Fibroblast of lung (primary cell): ENCODE measurements at regions not wholly inside any gene's neighbourhood (a gene's known extent, or its start where the extent isn't known, plus 50 kb on each side); places are given as distances from the start of the nearest gene placed in this dataset.

ENCODE experiments used
- DNase-seq, 2 donors: peaks; one replicate each; pipeline versions ENCODE4 v3.0.0 to v3.0.0-alpha.2; 2010; ENCODE audit warnings: low read depth in 2 of 2
- H2AFZ ChIP-seq: 2 replicates; pipeline ENCODE4 v1.5.1; 2012; ENCODE audit warnings: low read length, control low read depth, inconsistent platforms
- H3K27ac ChIP-seq: 2 replicates; pipeline ENCODE4 v1.5.1; 2011; ENCODE audit warnings: low read length, control low read depth; ENCODE audit not compliant: insufficient read depth
- H3K27me3 ChIP-seq: 2 replicates; pipeline ENCODE4 v1.5.1; 2011; ENCODE audit warnings: mild to moderate bottlenecking, low read length; ENCODE audit not compliant: control insufficient read depth, insufficient read depth
- H3K36me3 ChIP-seq: 2 replicates; pipeline ENCODE4 v1.5.1; 2011; ENCODE audit warnings: low read length; ENCODE audit not compliant: control insufficient read depth, insufficient read depth
- H3K4me1 ChIP-seq: 2 replicates; pipeline ENCODE4 v1.5.1; 2011; ENCODE audit warnings: low read length; ENCODE audit not compliant: control insufficient read depth, insufficient read depth; ENCODE audit errors: extremely low read depth
- H3K4me2 ChIP-seq: 2 replicates; pipeline ENCODE4 v1.5.1; 2011; ENCODE audit warnings: low read length, control low read depth; ENCODE audit not compliant: insufficient read depth; ENCODE audit errors: extremely low read depth
- H3K4me3 ChIP-seq, 4 experiments: fragments of 200-600 bp in 1 of 4; sonication (generic) in 1 of 4; replicated peaks in 1 of 4; 2 replicates each; pipeline ENCODE4 v1.5.1; 2011 to 2016; ENCODE audit warnings: low read length in 4 of 4, low read depth in 3 of 4, mild to moderate bottlenecking in 3 of 4, control low read depth in 2 of 4, inconsistent platforms in 1 of 4, mixed read lengths in 1 of 4; ENCODE audit not compliant: insufficient read depth in 1 of 4; ENCODE audit errors: control extremely low read depth in 1 of 4
- H3K79me2 ChIP-seq: 2 replicates; pipeline ENCODE4 v1.5.1; 2012; ENCODE audit warnings: mild to moderate bottlenecking, low read length, inconsistent platforms; ENCODE audit not compliant: control insufficient read depth, insufficient read depth
- H3K9ac ChIP-seq: 2 replicates; pipeline ENCODE4 v1.5.1; 2011; ENCODE audit warnings: mild to moderate bottlenecking, low read length, control low read depth; ENCODE audit not compliant: insufficient read depth
- H3K9me3 ChIP-seq: 2 replicates; pipeline ENCODE4 v1.5.1; 2012; ENCODE audit warnings: low read depth, low read length; ENCODE audit not compliant: control insufficient read depth, insufficient read depth
- H4K20me1 ChIP-seq: 2 replicates; pipeline ENCODE4 v1.5.1; 2011; ENCODE audit warnings: low read length; ENCODE audit not compliant: control insufficient read depth, insufficient read depth; ENCODE audit errors: extremely low read depth
- EZH2 ChIP-seq: IDR thresholded peaks from 2 replicates; pipeline ENCODE4 v1.5.1; 2012; ENCODE audit warnings: low read length, control low read depth, mild to moderate bottlenecking; ENCODE audit errors: missing control alignments
- TF ChIP-seq, protein P1 (sequence below), 2 donors: IDR thresholded peaks in 1 of 2; conservative IDR thresholded peaks in 1 of 2; 1 replicate in 1 of 2; 2 replicates in 1 of 2; pipeline ENCODE4 v1.5.1; 2011 to 2012; ENCODE audit warnings: low read length in 2 of 2, control low read depth in 1 of 2, inconsistent platforms in 1 of 2, low read depth in 1 of 2, mild to moderate bottlenecking in 1 of 2

DNA sequence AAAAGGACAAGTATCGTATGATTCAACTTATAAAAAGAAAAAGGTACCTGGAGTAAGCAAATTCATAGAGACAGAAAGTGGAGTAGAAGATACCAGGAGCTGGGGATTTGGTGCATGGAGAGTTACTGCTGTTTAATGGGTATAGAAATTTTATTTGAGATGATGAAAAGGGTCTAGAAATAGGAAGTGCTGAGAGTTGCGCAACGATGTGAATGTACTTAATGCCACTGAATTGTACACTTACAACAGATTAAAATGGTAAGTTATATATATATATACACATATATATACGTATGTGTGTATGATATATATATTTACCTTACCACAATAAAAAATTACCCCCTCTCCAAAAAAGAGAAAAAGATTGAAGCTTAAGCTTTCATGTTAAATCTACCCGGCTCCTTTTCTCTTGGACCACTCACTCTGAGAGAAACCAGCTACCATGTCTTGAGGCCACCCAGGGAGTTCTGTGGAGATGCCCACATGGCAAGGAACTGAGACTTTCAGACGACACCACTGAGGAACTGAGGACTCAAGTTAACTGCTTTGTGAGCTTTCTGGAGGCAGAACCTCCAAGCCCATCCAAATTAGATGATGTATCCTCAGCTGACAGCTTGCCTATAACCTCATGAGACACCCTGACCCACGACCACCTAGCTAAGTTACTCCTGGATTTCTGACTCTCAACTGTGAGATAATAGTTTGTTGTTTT is 130.0 kb upstream of the BTG1 start:
- Histone ChIP-seq H3K27me3 (no peaks in the 10 kb centered on the region), H3K4me3 (no peak overlapping the region)
- no peak for TF ChIP-seq EZH2
- TF ChIP-seq, protein P1, sequence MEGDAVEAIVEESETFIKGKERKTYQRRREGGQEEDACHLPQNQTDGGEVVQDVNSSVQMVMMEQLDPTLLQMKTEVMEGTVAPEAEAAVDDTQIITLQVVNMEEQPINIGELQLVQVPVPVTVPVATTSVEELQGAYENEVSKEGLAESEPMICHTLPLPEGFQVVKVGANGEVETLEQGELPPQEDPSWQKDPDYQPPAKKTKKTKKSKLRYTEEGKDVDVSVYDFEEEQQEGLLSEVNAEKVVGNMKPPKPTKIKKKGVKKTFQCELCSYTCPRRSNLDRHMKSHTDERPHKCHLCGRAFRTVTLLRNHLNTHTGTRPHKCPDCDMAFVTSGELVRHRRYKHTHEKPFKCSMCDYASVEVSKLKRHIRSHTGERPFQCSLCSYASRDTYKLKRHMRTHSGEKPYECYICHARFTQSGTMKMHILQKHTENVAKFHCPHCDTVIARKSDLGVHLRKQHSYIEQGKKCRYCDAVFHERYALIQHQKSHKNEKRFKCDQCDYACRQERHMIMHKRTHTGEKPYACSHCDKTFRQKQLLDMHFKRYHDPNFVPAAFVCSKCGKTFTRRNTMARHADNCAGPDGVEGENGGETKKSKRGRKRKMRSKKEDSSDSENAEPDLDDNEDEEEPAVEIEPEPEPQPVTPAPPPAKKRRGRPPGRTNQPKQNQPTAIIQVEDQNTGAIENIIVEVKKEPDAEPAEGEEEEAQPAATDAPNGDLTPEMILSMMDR (conservative IDR thresholded peaks at IDR 0.05 in 1 of 2, IDR thresholded peaks at IDR 0.05 in 1 of 2; ENCODE audit: low read depth in 1 of 2, low read length in 2 of 2), result no peak

DNA sequence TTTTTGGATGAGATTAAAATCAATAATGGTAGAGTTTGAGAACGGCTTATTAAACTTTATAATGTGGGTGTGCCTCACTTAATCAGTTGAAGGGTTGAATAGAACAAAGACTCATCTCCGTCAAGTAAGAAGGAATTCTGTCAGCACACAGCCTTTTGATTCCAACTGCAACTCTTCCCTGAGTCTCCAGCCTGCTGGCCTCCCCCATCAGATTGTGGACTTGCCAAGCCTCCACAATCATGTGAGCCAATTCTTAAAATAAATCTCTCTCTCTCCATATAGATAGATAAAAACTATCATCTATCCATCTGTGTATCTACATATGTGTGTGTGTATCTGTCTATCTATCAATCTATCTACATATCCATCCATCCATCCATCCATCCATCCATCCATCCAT is 127.4 kb upstream of the BTG1 start:
- Histone ChIP-seq H2AFZ (no peak overlapping the region), H3K79me2 (no peaks in the 10 kb centered on the region), H3K4me2 (no peak overlapping the region), H4K20me1 (no peaks in the 10 kb centered on the region), H3K36me3 (no peaks in the 10 kb centered on the region), H3K4me1 (no peaks in the 10 kb centered on the region), H3K27me3 (no peaks in the 10 kb centered on the region), H3K9ac (no peak overlapping the region), H3K9me3 (no peaks in the 10 kb centered on the region), H3K4me3 (no peak overlapping the region), H3K27ac (no peak overlapping the region)
- no peak for DNase-seq
- TF ChIP-seq, protein P1 (conservative IDR thresholded peaks at IDR 0.05 in 1 of 2, IDR thresholded peaks at IDR 0.05 in 1 of 2; ENCODE audit: low read depth in 1 of 2, low read length in 2 of 2), result no peak
- TF ChIP-seq EZH2, result no peak

More for the DNA sequence above, 130.0 kb upstream of the BTG1 start:
- no peaks in the 10 kb centered on the region for H3K9me3 ChIP-seq
- DNase-seq, result no peak
- no peaks in the 10 kb centered on the region for H4K20me1 ChIP-seq
- H3K4me2 ChIP-seq, result no peak overlapping the region
- H3K36me3 ChIP-seq, result no peaks in the 10 kb centered on the region
- no peaks in the 10 kb centered on the region for H3K4me1 ChIP-seq
- H3K27ac ChIP-seq, result no peak overlapping the region
- no peak overlapping the region for H2AFZ ChIP-seq
- H3K9ac ChIP-seq, result no peak overlapping the region
- no peaks in the 10 kb centered on the region for H3K79me2 ChIP-seq

DNA sequence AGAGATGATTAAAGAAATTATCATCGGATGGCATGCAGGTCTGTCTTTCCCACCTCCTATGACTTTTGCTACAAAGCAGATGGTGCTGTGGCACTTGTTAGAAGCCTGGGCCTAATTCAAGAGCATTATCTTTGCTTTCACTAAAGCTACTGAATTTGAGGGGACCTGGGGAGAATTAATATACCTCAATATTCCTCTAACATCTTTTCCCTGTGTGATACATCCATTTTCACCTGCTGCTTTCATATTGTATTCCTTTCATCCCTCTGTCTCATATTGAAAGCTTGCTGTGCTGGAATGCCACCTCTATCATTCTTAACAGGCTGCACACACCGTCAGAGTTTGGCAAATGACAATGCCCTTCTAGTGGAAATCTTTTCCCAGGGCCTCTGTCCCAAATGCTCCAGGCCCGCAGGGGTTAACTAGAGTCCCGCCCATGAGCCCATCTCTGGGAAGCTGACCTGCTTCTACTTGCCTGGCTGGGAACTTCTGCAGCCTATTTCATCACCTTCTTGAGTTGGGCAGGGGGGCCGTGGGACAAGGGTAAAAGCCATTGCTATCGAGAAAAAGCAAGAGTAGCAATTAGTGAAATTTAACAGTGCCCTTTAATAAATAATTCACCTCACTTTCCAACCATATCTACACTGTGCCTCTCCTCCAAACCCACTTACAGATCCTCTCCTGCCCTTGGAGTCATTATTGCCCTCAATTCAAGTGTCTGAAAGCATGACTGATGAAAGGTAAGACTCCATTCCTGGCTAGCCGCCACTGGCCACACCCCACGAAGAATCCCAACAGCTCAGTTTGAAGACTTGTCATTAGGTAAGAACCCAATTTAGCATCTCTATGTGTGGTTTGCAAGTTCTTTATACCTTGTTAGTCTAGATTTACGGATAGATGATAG is 126.7 kb upstream of the BTG1 start:
- Histone ChIP-seq H3K9me3 (no peaks in the 10 kb centered on the region), H3K79me2 (no peaks in the 10 kb centered on the region), H3K4me1 (no peaks in the 10 kb centered on the region), H4K20me1 (no peaks in the 10 kb centered on the region), H2AFZ (no peak overlapping the region), H3K27ac (no peak overlapping the region), H3K4me2 (no peak overlapping the region), H3K36me3 (no peaks in the 10 kb centered on the region), H3K27me3 (no peaks in the 10 kb centered on the region), H3K9ac (no peak overlapping the region), H3K4me3 (no peak overlapping the region)
- no peak for DNase-seq
- TF ChIP-seq, protein P1 (conservative IDR thresholded peaks at IDR 0.05 in 1 of 2, IDR thresholded peaks at IDR 0.05 in 1 of 2; ENCODE audit: low read depth in 1 of 2, low read length in 2 of 2), result no peak
- no peak for TF ChIP-seq EZH2
